Left ventricle myocardium inferior (tissue), 1 donor: ENCODE measurements at regions not wholly inside any gene's neighbourhood (a gene's known extent, or its start where the extent isn't known, plus 50 kb on each side); places are given as distances from the start of the nearest gene placed in this dataset.
A peak's percentile ranks its signal among the peaks of the same experiment; 100 is the strongest.

Source experiments
- DNase-seq: peaks from one replicate; pipeline ENCODE4 v3.0.0-alpha.2; 2020
- H3K27ac ChIP-seq: fragments of 200-600 bp; replicated peaks from 2 replicates; pipeline ENCODE4 v1.8.0; 2021
- H3K27me3 ChIP-seq: fragments of 200-600 bp; 2 replicates; pipeline ENCODE4 v1.8.0; 2021; ENCODE audit warnings: low read depth
- H3K36me3 ChIP-seq: fragments of 200-600 bp; 2 replicates; pipeline ENCODE4 v1.8.0; 2021
- H3K4me1 ChIP-seq: fragments of 200-600 bp; 2 replicates; pipeline ENCODE4 v1.8.0; 2021
- H3K4me3 ChIP-seq: fragments of 200-600 bp; 2 replicates; pipeline ENCODE4 v1.8.0; 2021; ENCODE audit warnings: mild to moderate bottlenecking, moderate library complexity
- H3K9me3 ChIP-seq: fragments of 200-600 bp; replicated peaks from 2 replicates; pipeline ENCODE4 v1.8.0; 2021
- intact Hi-C: fragments of 100-400 bp; cut with micrococcal nuclease; formaldehyde crosslinking; loops from one replicate; pipeline ENCODE4 v1.11.0; 2022
- TF ChIP-seq, protein P1 (sequence below): fragments of 200-600 bp; IDR thresholded peaks from 2 replicates; pipeline ENCODE4 v1.8.0; 2021; ENCODE audit warnings: antibody characterized with exemption, mild to moderate bottlenecking, borderline replicate concordance
- donor health status: DM: no; HTN: yes; CAD: no; lungs with severe emphysema.

DNA sequence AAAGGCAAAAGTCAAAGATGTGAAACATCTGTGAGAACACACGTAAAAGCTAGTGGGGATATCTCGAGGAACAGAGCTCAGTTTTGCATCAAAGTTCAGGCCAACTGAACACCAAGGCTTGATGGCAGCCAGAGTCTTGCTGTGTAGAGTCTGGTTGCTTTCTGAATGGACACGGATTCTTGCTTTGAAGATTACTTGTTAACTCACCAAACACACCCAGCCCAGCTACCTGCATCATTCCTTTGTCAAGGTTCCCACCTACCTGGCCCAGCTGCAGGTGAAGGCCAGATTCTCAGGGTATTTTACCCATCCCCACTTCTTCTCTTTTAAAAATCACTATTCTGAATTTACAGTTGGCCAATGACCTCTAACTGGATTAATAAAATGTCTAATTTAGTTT, 174.4 kb upstream of the PHYHIPL start:
- Histone ChIP-seq H3K27ac (no peak overlapping the region), H3K9me3 (no peaks in the 10 kb centered on the region), H3K4me1 (peaks cover 10% of the 10 kb centered on the region), H3K27me3 (no peaks in the 10 kb centered on the region), H3K4me3 (no peak overlapping the region), H3K36me3 (no peaks in the 10 kb centered on the region)
- no peak for DNase-seq
- TF ChIP-seq, protein P1, sequence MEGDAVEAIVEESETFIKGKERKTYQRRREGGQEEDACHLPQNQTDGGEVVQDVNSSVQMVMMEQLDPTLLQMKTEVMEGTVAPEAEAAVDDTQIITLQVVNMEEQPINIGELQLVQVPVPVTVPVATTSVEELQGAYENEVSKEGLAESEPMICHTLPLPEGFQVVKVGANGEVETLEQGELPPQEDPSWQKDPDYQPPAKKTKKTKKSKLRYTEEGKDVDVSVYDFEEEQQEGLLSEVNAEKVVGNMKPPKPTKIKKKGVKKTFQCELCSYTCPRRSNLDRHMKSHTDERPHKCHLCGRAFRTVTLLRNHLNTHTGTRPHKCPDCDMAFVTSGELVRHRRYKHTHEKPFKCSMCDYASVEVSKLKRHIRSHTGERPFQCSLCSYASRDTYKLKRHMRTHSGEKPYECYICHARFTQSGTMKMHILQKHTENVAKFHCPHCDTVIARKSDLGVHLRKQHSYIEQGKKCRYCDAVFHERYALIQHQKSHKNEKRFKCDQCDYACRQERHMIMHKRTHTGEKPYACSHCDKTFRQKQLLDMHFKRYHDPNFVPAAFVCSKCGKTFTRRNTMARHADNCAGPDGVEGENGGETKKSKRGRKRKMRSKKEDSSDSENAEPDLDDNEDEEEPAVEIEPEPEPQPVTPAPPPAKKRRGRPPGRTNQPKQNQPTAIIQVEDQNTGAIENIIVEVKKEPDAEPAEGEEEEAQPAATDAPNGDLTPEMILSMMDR = no peak
- intact Hi-C loops = no loop called here

DNA sequence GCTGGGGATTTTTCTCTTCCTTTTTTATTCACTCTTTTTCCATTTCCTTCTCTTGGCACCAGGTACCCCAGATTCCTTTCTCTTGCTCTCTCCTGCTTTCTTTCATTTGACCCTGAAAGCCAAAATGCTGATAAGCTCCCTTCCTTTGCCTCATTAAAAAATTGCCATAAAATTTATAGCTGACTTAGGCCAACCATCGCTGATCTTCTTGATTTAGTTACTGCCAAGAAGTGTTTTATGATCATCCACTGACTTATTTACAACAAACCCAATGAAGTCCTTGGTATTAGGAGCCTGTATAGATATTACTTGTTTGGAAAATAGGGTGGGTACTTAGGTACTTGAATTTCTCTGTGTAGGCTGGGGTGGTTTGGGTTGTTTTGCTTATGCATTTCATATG, 173.2 kb upstream of the PHYHIPL start:
- Histone ChIP-seq H3K27ac (no peak overlapping the region), H3K9me3 (no peaks in the 10 kb centered on the region), H3K4me3 (no peak overlapping the region), H3K4me1 (peaks cover 10% of the 10 kb centered on the region), H3K27me3 (no peaks in the 10 kb centered on the region), H3K36me3 (no peaks in the 10 kb centered on the region)
- TF ChIP-seq, protein P1 = no peak
- intact Hi-C loops = no loop called here
- DNase-seq = no peak

DNA sequence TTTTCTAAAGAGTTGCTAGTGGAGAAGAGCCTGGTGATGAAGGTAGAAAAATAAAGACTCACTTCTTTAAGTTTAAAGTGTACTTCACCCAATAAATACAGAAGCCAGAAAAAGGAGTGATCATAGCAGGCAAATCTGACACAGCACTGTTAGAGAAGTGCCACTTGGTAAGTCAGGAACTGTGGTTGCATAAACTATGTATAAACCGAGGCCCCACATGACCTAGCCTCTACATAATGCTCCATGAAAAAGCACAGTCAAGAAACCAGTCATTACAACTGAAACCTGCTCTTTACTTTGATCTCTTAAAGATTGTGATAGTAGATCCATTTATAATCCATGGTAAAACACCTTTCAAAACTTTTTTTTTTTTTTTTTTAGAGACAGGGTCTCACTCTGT, 172.1 kb upstream of the PHYHIPL start:
- Histone ChIP-seq H3K27ac (no peak overlapping the region), H3K36me3 (no peaks in the 10 kb centered on the region), H3K27me3 (no peaks in the 10 kb centered on the region), H3K4me3 (no peak overlapping the region), H3K4me1 (peaks cover 10% of the 10 kb centered on the region), H3K9me3 (no peaks in the 10 kb centered on the region)
- TF ChIP-seq, protein P1 = no peak
- DNase-seq = no peak
- intact Hi-C loops = no loop called here

DNA sequence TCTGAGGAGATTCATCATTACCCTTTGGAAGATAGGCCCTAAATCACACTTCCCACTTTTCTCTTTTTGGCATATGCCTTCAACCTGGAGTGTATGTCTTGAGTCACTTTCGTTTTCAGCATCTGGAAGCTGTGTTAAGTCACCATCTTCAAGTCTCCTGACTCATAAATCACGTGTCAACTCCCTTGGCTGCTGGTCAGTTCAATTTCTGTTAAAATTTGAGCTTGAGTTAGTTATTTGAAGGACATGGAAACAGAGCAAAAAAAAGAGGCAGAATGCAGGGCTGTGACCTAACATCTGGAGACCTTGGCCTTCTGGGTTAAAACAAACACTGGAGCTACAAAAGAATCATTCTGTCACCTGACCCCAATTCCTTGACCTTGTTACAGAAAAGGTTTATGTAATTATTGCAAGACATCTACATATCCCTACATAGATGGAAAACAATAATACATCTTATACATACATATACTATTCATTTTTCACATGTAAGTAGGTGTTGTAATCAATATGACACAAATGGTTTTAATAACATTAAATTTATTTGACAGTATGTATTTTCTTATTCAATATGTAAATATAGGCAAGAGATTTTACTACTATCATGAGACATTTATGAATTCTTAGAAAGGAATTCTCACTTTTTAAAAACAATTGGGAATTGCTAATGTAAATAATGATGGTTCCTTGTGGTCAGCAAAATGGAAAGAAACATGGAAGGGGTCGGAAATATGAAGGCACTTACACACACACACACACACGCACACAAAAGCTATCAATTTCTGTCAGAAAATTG, 169.7 kb upstream of the PHYHIPL start:
- no peak for DNase-seq
- no peaks in the 10 kb centered on the region for H3K9me3 ChIP-seq
- H3K27ac ChIP-seq = peak overlapping the region; percentile 21
- no peak overlapping the region for H3K4me3 ChIP-seq
- H3K4me1 ChIP-seq = peaks cover 10% of the 10 kb centered on the region
- H3K27me3 ChIP-seq = no peaks in the 10 kb centered on the region
- intact Hi-C loops = no loop called here
- no peaks in the 10 kb centered on the region for H3K36me3 ChIP-seq
- TF ChIP-seq, protein P1 = no peak

DNA sequence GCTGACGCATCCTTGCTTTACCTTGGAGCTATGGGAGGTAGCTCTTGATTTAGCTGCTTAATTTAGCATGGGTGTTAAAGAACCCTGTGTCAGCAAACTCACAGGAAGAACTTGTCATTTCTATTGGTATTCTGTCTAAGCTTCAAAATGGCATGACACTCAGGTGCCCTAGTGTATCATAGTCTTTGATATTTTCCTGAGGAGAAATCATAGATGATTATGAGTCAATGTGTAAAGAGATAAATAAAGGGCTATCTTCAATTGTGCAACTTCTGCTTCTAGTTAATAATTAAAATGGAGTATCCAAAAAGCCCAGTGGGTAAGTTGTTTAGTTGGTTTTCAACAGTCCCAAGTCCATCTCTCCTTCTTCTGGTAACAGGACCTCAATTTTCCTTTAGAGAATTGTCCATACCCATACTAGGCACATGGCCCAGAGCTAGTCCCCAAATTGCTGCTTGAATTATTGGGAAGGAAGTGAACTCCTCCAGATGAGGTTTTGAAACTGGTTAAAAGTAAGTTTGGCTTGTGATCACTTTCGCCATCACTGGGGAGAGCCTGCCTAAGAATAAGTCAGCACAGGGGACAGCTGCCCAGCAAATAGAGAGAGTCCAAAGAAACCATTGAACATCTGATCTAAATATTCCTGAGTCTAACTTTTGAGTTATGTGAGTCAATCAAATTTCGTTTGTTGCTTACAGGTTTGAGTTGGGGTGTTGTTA, 169.0 kb upstream of the PHYHIPL start:
- Histone ChIP-seq H3K27me3 (no peaks in the 10 kb centered on the region), H3K27ac (peak overlapping the region; percentile 21)
- intact Hi-C loops = no loop called here

More for the DNA sequence above, 169.0 kb upstream of the PHYHIPL start:
- H3K4me3 ChIP-seq = no peak overlapping the region
- TF ChIP-seq, protein P1 = no peak
- H3K9me3 ChIP-seq = no peaks in the 10 kb centered on the region
- no peak for DNase-seq
- no peaks in the 10 kb centered on the region for H3K36me3 ChIP-seq
- peaks cover 10% of the 10 kb centered on the region for H3K4me1 ChIP-seq
